Prostate gland (tissue), 2 donors: ENCODE measurements at regions not wholly inside any gene's neighbourhood (a gene's known extent, or its start where the extent isn't known, plus 50 kb on each side); places are given as distances from the start of the nearest gene placed in this dataset.

ENCODE experiments used
- DNase-seq: peaks from one replicate; pipeline ENCODE4 v3.0.0-alpha.2; 2019; ENCODE audit warnings: low spot score
- H3K27ac ChIP-seq, 2 donors: fragments of 200-600 bp; sonication (generic); 2 replicates each; pipeline ENCODE4 v1.5.1; 2017 to 2019
- H3K27me3 ChIP-seq: fragments of 200-600 bp; sonication (generic); replicated peaks from 2 replicates; pipeline ENCODE4 v1.5.1; 2019; ENCODE audit not compliant: insufficient read depth
- H3K36me3 ChIP-seq, 2 donors: fragments of 200-600 bp; sonication (generic); 1 replicate in 1 of 2; 2 replicates in 1 of 2; pipeline versions ENCODE4 v1.5.1 to v1.8.1; 2017 to 2019
- H3K4me1 ChIP-seq: fragments of 200-600 bp; sonication (generic); replicated peaks from 2 replicates; pipeline ENCODE4 v1.5.1; 2019
- H3K4me3 ChIP-seq, 2 donors: fragments of 200-600 bp; sonication (generic); 2 replicates each; pipeline ENCODE4 v1.5.1; 2017 to 2019
- H3K9me3 ChIP-seq: fragments of 200-600 bp; sonication (generic); 2 replicates; pipeline ENCODE4 v1.5.1; 2017
- CTCF ChIP-seq, 4 experiments: fragments of 200-600 bp in 2 of 4; fragments of 450-650 bp in 2 of 4; sonication (generic) in 2 of 4; IDR thresholded peaks; 1 replicate in 3 of 4; 2 replicates in 1 of 4; pipeline ENCODE4 v1.5.1; 2016 to 2019; ENCODE audit warnings: antibody characterized with exemption in 4 of 4, mild to moderate bottlenecking in 2 of 4, moderate library complexity in 2 of 4
- POLR2A ChIP-seq: fragments of 450-650 bp; IDR thresholded peaks from one replicate; pipeline ENCODE4 v1.6.1; 2016; ENCODE audit warnings: antibody characterized with exemption, mild to moderate bottlenecking
- POLR2AphosphoS5 ChIP-seq: sonication (generic); formaldehyde crosslinking; IDR thresholded peaks from one replicate; pipeline ENCODE4 v1.6.1; 2017; ENCODE audit warnings: antibody characterized with exemption
- WGBS: methylation state at CpG from one replicate; pipeline ENCODE4 v1.1.5; 2018; 5-methylcytosine and 5-hydroxymethylcytosine counted together
- intact Hi-C: fragments of 100-400 bp; cut with DNase I; formaldehyde crosslinking; loops from one replicate; pipeline ENCODE4 v1.14.2; 2022

DNA sequence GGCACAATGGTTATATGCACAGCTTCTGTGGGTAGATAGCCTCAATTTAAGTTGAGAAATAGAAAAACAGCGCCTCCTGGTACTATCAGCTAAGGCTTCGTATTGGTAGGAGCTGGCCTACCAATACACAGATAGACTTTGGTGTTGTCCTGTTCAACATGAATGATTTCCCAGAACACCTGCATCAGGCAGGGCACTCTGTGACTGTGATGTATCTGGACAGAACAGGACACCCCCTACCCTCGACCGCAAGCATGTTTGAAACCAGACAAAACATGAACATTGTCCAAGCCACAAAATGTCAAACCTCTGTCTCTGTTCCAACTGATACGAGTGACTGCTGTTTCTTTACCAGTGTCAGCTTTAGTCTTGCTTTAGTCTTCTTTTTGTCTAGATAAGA lies 144.9 kb downstream of the HAPSTR1 start:
- no peak for TF ChIP-seq CTCF (IDR thresholded peaks at IDR 0.05)
- no peak for TF ChIP-seq POLR2A
- TF ChIP-seq POLR2AphosphoS5: no peak
- no peaks in the 10 kb centered on the region for H3K9me3 ChIP-seq
- intact Hi-C loops: no loop called here

DNA sequence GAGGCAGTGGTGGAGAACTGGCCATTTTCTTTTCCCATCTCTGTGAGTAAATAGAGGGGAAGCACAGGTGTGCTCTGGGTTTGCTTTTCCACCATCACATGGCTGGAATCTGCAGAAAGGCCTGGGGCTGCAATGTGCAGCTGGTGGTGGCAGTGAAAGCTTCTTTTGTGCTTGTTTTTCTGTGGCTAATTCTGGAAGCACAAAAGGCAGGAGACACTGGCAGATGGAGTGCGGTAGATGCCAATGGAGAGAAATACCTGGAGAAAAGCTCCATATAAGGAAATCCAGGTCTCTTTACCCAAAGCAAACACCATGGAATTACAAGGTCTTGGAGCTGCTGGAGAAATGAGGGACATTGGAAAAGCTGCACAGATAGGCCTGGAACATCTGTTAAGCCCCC lies 146.9 kb downstream of the HAPSTR1 start:
- no peaks in the 10 kb centered on the region for H3K9me3 ChIP-seq
- intact Hi-C loops: no loop called here
- H3K27ac ChIP-seq: no peak overlapping the region
- no peaks in the 10 kb centered on the region for H3K27me3 ChIP-seq
- TF ChIP-seq POLR2A: no peak
- no peak for TF ChIP-seq CTCF (IDR thresholded peaks at IDR 0.05)
- TF ChIP-seq POLR2AphosphoS5: no peak
- 69% methylated on average over 1 of the region's 1 CpG for WGBS
- DNase-seq: no peak
- no peaks in the 10 kb centered on the region for H3K36me3 ChIP-seq
- H3K4me3 ChIP-seq: no peak overlapping the region
- no peaks in the 10 kb centered on the region for H3K4me1 ChIP-seq

More for the DNA sequence above, 144.9 kb downstream of the HAPSTR1 start:
- Histone ChIP-seq H3K4me1 (no peaks in the 10 kb centered on the region), H3K36me3 (no peaks in the 10 kb centered on the region), H3K27me3 (no peaks in the 10 kb centered on the region), H3K27ac (no peak overlapping the region), H3K4me3 (no peak overlapping the region)
- WGBS: 79% methylated on average over 5 of the region's 5 CpGs
- no peak for DNase-seq

GRCh38 chr16:9241177-9241576 lies 149.7 kb downstream of the HAPSTR1 start:
- Histone ChIP-seq H3K27ac (no peak overlapping the region), H3K4me1 (no peaks in the 10 kb centered on the region), H3K36me3 (no peaks in the 10 kb centered on the region), H3K9me3 (no peaks in the 10 kb centered on the region), H3K27me3 (no peaks in the 10 kb centered on the region), H3K4me3 (no peak overlapping the region)
- intact Hi-C loops: no loop called here
- TF ChIP-seq CTCF (IDR thresholded peaks at IDR 0.05): no peak
- TF ChIP-seq POLR2A: no peak
- no peak for TF ChIP-seq POLR2AphosphoS5
- no peak for DNase-seq

- Histone ChIP-seq H3K9me3 (no peaks in the 10 kb centered on the region), H3K4me3 (no peak overlapping the region), H3K27me3 (no peaks in the 10 kb centered on the region), H3K27ac (no peak overlapping the region), H3K4me1 (no peaks in the 10 kb centered on the region), H3K36me3 (no peaks in the 10 kb centered on the region)
- no peak for DNase-seq
- WGBS: 37% methylated on average over 2 of the region's 2 CpGs
- intact Hi-C loops: no loop called here
- TF ChIP-seq POLR2AphosphoS5 (no peak), CTCF (IDR thresholded peaks at IDR 0.05) (no peak)
Measured at GRCh38 chr16:9248162-9248561, 156.7 kb downstream of the HAPSTR1 start.

DNA sequence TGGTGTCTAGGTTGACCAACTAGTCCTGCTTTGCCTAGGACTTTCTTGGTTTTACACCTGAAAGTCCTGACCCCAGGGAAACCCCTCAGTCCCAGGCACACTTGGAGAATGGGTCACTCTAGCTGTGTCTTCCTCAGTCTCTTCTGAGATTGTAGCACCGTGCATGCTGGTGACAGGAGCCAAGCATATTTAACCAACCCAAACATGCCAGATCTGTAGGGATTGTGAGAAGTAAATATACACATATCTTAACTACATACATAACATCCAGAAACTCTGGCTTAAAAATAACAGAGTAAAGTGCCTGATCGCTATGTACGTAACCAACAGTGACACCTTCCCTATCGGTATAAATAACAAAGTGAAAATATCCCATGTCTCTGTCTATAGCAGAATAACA lies 158.1 kb downstream of the HAPSTR1 start:
- Histone ChIP-seq H3K4me1 (no peaks in the 10 kb centered on the region), H3K27ac (no peak overlapping the region), H3K4me3 (no peak overlapping the region), H3K27me3 (no peaks in the 10 kb centered on the region), H3K36me3 (no peaks in the 10 kb centered on the region), H3K9me3 (no peaks in the 10 kb centered on the region)
- no peak for DNase-seq
- no peak for TF ChIP-seq CTCF (IDR thresholded peaks at IDR 0.05)
- WGBS: 76% methylated on average over 4 of the region's 4 CpGs
- intact Hi-C loops: no loop called here
